Fibroblast of skin of back (primary cell): ENCODE measurements at regions not wholly inside any gene's neighbourhood (a gene's known extent, or its start where the extent isn't known, plus 50 kb on each side); places are given as distances from the start of the nearest gene placed in this dataset.
A peak's percentile ranks its signal among the peaks of the same experiment; 100 is the strongest.

Source experiments
- DNase-seq: peaks from one replicate; pipeline ENCODE4 v3.0.0-alpha.2; 2013

- no peak for DNase-seq
These were observed 62.7 kb upstream of the EPS8L3 start for GRCh38 chr1:109826446-109826845.

DNA sequence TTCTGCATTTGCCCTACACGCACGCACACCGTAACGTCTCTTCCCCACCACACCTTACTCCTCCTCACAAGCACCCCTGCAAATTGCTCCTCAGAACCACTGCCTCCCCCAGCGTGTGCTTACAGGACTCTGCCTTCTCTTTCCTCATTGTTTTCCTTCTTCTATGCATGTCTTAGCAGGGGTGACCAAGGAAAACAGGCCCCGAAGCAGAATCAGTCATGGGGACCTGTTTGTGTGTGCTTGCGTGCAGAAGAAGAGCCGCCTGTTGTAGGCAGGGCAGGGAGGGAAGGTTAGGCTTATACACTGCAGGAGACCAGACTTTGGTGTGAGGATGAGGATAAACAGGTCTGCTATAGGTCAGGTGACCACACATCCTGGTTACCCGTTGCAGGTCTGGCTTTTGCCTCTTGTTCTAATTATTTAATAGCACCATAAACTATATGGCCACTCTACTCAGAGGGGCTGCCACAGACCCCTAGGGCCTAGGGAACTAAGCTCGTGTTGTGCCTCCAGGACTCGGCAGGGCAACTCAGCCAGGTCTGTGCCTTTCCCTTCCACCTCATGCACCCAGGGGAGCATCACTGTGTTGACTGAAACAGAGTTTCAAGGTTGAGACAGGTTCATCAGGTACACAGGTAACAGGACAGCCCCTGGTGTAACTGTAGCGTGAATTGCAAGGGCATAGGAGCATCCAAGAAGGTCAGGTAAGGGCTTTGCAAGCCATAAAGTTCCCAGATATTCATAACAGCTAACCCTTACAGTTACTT lies 60.8 kb upstream of the EPS8L3 start:
- DNase-seq = no peak

GRCh38 chr1:109823543-109824348 lies 60.0 kb upstream of the EPS8L3 start:
- DNase-seq = peak; percentile 38

DNA sequence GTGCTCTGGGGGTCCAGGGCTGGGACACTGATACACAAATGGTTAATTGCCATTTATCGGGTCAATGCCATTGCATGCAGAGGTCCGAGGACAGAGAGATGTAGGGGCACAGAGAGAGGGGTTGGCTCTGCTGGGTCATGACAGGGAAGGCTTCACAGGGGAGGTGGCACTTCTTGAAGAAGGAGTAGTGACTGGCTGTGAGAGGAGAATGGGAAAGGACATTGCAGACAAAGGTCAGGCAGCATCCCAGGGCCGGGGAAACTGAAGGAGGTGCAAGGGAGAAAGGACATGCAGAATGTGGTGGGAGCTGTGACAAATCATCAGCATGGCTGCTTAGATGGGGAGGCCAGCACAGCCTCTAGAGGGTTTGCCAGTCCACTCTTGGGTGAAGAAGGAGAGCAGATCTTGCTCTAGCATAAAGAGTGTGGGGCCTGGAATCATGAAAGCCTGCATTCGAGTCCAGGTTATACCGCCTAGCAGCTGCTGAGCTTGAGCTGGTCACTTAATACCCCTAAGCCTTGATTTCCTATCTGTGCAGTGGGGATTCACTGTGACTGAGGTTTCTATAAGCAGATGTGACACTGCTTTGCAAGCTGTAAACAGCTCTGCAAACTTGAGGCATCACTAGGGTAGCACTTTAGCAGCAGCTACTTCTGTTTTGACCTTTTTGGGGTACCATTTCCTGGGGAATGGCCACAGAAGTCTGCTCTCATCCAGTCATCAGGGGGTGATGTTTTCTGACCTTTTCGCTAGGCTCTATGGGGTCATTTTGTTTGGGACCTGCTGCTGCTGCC lies 59.2 kb upstream of the EPS8L3 start:
- no peak for DNase-seq

DNA sequence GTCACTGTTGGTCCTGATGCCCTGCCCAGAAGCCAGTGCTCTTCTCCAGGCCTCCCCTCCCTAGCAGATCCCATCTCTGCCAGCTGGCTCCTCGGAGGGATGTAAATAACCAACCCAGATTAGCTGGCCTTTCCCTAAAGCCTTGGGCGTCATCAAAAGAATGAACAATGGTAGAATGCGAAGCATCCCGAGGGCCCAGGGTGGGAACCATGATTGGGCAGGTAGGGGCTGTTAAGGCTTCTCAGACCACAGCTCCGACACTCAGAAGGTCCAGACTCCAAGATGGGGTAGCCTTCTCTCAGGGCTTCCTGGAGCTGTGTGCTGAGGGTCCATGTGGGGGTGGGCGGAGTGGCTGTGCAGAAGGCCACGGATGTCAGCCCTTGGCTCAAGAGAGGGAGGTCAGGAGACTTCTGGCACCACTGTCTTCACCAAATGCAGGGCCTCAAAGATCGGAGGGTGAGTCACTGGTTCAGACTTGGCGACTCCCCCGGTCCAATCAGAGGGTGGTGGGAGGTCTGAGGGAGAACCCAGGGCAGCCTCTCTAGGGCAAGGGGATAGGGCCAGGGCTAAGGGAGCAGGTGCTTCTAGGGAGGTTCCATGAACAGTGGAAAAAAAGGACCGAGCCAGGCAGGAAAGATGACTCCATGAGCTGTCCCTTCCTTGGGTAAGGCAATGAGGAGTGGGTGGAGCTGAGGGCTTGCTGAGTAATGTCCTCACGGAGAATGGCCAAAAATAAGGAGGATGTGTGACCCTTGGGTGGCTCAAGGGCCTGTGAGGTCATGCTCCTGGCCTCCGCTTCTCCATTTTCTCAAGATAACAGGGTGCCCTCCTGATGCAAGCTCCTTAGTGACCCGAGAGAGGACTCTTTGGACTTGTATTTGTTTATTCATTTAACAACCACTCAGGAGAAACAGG lies 58.4 kb upstream of the EPS8L3 start:
- peak; percentile 70 for DNase-seq

- DNase-seq = peak; percentile 90
These were observed 57.5 kb upstream of the EPS8L3 start for GRCh38 chr1:109821221-109821669.

GRCh38 chr1:109819906-109820305 lies 56.2 kb upstream of the EPS8L3 start:
- DNase-seq = no peak

GRCh38 chr1:109818988-109819764 lies 55.5 kb upstream of the EPS8L3 start:
- no peak for DNase-seq

DNA sequence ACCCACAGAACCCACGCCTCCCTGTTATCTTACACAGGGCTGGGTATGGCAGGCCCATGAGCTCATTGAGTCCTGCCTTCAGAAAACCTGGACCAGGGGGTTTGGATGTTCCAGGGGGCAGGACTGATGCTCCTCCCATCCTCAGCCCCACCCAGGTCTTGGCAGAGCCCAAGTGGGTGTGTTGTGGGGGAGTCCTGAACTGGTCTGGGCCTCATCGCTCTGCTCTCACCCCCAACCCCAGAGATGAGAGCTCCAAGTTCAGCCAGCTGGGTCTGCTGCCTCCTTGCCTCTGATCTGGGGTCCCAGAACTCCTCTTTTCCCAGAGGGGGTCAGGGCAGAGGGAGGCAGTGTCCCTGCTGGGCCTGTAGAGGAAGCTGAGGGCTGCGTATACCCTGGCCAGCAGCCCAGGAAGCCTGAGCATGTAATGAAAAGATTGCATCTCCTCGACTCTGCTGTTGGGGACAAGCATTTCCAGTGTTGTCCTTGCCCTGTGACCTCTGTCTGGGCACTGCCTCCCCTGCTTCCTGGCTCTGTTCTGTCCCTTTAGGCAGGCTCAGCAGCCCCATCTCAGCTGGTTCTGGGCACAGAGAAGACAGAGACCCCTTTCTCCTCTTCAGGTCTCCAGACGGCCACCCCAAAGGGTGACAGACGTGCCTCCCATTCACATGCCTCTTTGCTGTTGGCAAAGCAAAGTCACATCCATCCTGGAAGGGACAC lies 54.7 kb upstream of the EPS8L3 start:
- no peak for DNase-seq

DNA sequence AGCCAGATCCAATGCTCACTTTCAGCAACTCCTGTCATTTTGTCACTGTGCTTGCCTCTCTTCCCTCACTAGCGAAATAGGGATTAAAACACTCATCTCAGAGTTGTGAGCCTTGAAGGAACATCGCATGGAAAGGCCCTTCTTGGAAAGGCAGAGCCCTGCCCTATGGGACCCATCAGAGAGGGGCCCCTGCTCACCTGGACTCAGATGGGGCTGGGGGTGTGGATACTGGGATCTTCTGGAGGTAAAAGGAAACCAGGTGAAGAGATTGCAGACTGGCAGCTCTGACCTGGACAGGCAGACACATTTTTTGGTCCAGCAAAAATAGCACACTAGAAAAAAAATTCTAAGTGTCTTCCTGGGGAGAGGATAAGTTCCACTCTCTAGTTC lies 54.2 kb upstream of the EPS8L3 start:
- DNase-seq = no peak

GRCh38 chr1:109816975-109817535 lies 53.3 kb upstream of the EPS8L3 start:
- no peak for DNase-seq

GRCh38 chr1:109816175-109816811 lies 52.6 kb upstream of the EPS8L3 start:
- DNase-seq = peak; percentile 66

DNA sequence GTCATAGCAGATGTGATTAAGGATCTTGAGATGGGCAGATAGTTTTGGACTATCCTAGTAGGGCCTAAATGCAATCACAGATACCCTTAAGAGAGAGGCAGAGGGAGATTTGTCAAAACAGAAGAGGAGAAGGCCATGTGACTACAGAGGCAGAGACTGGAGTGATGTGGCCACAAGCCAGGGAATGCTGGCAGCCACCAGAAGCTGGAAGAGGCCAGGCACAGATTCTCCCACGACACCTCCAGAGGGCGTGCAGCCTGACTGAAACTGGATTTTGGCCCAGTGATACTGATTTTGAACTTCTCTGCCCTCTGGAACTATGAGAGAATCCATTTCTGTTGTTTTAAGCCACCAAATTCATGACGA lies 52.1 kb upstream of the EPS8L3 start:
- DNase-seq = no peak

GRCh38 chr1:109814993-109815786 lies 51.5 kb upstream of the EPS8L3 start:
- no peak for DNase-seq

GRCh38 chr1:109814223-109814622 lies 50.5 kb upstream of the EPS8L3 start:
- no peak for DNase-seq
